Gastrocnemius medialis (tissue), 4 donors: ENCODE measurements at regions not wholly inside any gene's neighbourhood (a gene's known extent, or its start where the extent isn't known, plus 50 kb on each side); places are given as distances from the start of the nearest gene placed in this dataset.

ENCODE experiments used
- POLR2A ChIP-seq, 2 donors: fragments of 450-650 bp; IDR thresholded peaks; one replicate each; pipeline ENCODE4 v1.6.1; 2017; ENCODE audit warnings: antibody characterized with exemption in 2 of 2, mild to moderate bottlenecking in 2 of 2, moderate library complexity in 2 of 2
- TF ChIP-seq, protein P1 (sequence below), 5 experiments: fragments of 450-650 bp in 3 of 5; fragments of 200-600 bp in 2 of 5; sonication (generic) in 2 of 5; IDR thresholded peaks in 4 of 5; conservative IDR thresholded peaks in 1 of 5; 1 replicate in 4 of 5; 2 replicates in 1 of 5; pipeline ENCODE4 v1.5.1; 2016 to 2019; ENCODE audit warnings: antibody characterized with exemption in 5 of 5, mild to moderate bottlenecking in 3 of 5, moderate library complexity in 3 of 5

DNA sequence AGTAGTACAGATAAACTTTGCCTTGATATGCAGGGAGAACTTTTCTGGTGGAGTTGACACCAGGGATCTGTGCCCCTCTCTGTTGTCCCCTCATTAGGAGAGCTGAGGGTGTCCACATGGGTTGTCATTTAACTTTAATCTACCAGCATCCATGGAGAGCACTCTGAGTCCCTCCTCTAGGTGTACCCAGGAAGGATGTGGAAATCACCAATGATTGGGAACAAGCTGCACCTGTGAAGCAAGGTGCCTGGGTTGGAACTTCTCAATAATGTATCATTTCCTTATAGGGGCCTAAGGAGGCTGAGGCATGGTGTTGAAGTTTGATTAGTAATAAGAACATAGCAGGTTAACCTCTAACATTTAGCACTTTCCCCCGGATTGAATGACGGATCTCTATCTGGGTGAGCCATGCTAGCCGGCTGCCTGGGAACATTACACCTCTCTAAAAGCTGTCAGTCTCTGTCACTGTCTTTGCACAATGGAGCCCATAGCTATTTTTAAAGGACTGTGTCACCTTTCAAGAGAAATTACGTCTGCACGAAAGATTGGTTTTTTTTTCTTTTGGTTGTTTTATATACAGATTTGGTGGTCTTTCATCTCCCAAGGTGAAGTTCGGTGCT lies 239.3 kb downstream of the MAF start:
- TF ChIP-seq, protein P1, sequence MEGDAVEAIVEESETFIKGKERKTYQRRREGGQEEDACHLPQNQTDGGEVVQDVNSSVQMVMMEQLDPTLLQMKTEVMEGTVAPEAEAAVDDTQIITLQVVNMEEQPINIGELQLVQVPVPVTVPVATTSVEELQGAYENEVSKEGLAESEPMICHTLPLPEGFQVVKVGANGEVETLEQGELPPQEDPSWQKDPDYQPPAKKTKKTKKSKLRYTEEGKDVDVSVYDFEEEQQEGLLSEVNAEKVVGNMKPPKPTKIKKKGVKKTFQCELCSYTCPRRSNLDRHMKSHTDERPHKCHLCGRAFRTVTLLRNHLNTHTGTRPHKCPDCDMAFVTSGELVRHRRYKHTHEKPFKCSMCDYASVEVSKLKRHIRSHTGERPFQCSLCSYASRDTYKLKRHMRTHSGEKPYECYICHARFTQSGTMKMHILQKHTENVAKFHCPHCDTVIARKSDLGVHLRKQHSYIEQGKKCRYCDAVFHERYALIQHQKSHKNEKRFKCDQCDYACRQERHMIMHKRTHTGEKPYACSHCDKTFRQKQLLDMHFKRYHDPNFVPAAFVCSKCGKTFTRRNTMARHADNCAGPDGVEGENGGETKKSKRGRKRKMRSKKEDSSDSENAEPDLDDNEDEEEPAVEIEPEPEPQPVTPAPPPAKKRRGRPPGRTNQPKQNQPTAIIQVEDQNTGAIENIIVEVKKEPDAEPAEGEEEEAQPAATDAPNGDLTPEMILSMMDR (IDR thresholded peaks at IDR 0.05 in 4 of 5, conservative IDR thresholded peaks at IDR 0.05 in 1 of 5), result no peak
- no peak for TF ChIP-seq POLR2A (IDR thresholded peaks at IDR 0.05)
